ENCODE measurements at regions not wholly inside any gene's neighbourhood (a gene's known extent, or its start where the extent isn't known, plus 50 kb on each side); places are given as distances from the start of the nearest gene placed in this dataset. TPM values are rescaled to one million over a fixed set of nuclear protein-coding genes. Genes with fewer than 3 reads are reported as not detected.

GRCh38 chr11:130816546-130817329 lies 99.5 kb downstream of the SNX19 start:
- Mint-ChIP-seq H3K36me3 (no peaks in the 10 kb centered on the region), H3K4me1 (ENCODE audit: low read depth) (no peaks in the 10 kb centered on the region), H3K4me3 (no peak overlapping the region), H3K27ac (no peak overlapping the region), H3K9me3 (no peaks in the 10 kb centered on the region), H3K27me3 (peaks cover 11% of the 10 kb centered on the region)
- intact Hi-C loops (cut with micrococcal nuclease), result no loop called here
- ChIA-PET POLR2A (no interaction called here), CTCF (no interaction called here)
- no peak for DNase-seq

GRCh38 chr11:130817330-130817944 lies 98.8 kb downstream of the SNX19 start:
- H3K27ac Mint-ChIP-seq, result no peak overlapping the region
- CTCF ChIA-PET, result interaction anchor here (0.8 kb wide), 1 partner anchor 10 kb away, joined by 3 read pairs; no protein-coding TSS in a partner anchor
- H3K9me3 Mint-ChIP-seq, result no peaks in the 10 kb centered on the region
- no peak overlapping the region for H3K4me3 Mint-ChIP-seq
- no peaks in the 10 kb centered on the region for H3K36me3 Mint-ChIP-seq
- no peaks in the 10 kb centered on the region for H3K4me1 Mint-ChIP-seq (ENCODE audit: low read depth)
- H3K27me3 Mint-ChIP-seq, result peaks cover 11% of the 10 kb centered on the region
- intact Hi-C loops (cut with micrococcal nuclease), result no loop called here
- POLR2A ChIA-PET, result no interaction called here
- no peak for DNase-seq

DNA sequence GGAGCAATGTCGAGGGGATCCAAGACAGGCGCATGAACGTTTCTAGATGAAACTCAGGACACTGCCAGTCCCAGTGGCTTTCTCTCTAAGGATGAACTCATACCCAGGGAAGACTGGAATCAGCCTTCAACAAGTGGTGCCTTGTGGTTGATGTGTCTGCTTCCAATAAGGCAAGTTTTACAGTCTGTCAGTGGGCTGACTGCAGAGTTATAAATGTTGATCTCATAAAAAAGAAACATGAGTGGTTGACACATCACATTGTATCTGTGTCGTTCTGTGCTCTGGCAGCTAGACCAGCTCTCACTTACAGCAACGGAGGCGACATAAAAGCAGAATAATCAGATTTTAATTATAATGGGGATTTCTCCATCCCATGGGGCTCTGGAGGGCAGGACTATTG lies 96.7 kb downstream of the SNX19 start:
- DNase-seq, result no peak
- Mint-ChIP-seq H3K36me3 (no peaks in the 10 kb centered on the region), H3K9me3 (no peaks in the 10 kb centered on the region), H3K27ac (no peak overlapping the region), H3K27me3 (peaks cover 8% of the 10 kb centered on the region), H3K4me3 (no peak overlapping the region), H3K4me1 (ENCODE audit: low read depth) (no peaks in the 10 kb centered on the region)
- intact Hi-C loops (cut with micrococcal nuclease), result no loop called here
- ChIA-PET POLR2A (no interaction called here), CTCF (no interaction called here)

Small RNAs in the stretch of these regions (microRNA-seq; reads per million reads assigned to microRNA genes)
- gene MIR8052 (ENCODE audit: borderline microRNAs expressed, borderline number of aligned reads, borderline replicate concordance), result not detected
